H1 (cell line): ENCODE measurements at regions not wholly inside any gene's neighbourhood (a gene's known extent, or its start where the extent isn't known, plus 50 kb on each side); places are given as distances from the start of the nearest gene placed in this dataset.

Experiments used
- BRCA1 ChIP-seq: IDR thresholded peaks from 2 replicates; pipeline ENCODE4 v1.6.1; 2012; ENCODE audit warnings: low read depth, low read length, improper control_type of control experiment
- CBX8 ChIP-seq: fragments of 300-800, 300-1000 bp; sonication (generic); IDR thresholded peaks from 2 replicates; pipeline ENCODE4 v1.7.1; 2016; ENCODE audit warnings: low read depth, low read length, borderline replicate concordance
- CEBPB ChIP-seq: IDR thresholded peaks from 2 replicates; pipeline ENCODE4 v1.6.1; 2012; ENCODE audit warnings: low read depth, low read length
- CTBP2 ChIP-seq: IDR thresholded peaks from 2 replicates; pipeline ENCODE4 v1.7.0; 2011; ENCODE audit warnings: borderline replicate concordance, mild to moderate bottlenecking, moderate library complexity, mixed read lengths, low read length; ENCODE audit not compliant: insufficient read depth, insufficient read length
- KDM5A ChIP-seq: fragments of 200-600 bp; IDR thresholded peaks from 2 replicates; pipeline ENCODE4 v1.7.1; 2012; ENCODE audit warnings: mild to moderate bottlenecking, low read length, inconsistent platforms, mixed read lengths
- PHF8 ChIP-seq: fragments of 200-600 bp; sonication (generic); conservative IDR thresholded peaks from 2 replicates; pipeline ENCODE4 v1.7.1; 2012; ENCODE audit warnings: low read depth, mild to moderate bottlenecking, inconsistent platforms, low read length, moderate library complexity
- RBBP5 ChIP-seq: IDR thresholded peaks from 2 replicates; pipeline ENCODE4 v1.7.1; 2012; ENCODE audit warnings: low read depth, mild to moderate bottlenecking, inconsistent platforms, low read length, moderate library complexity, borderline replicate concordance
- SIN3A ChIP-seq, 2 experiments: IDR thresholded peaks in 1 of 2; conservative IDR thresholded peaks in 1 of 2; 2 replicates each; pipeline ENCODE4 v1.6.1; 2011 to 2012; ENCODE audit warnings: low read length in 2 of 2, improper control_type of control experiment in 1 of 2, low read depth in 1 of 2, mild to moderate bottlenecking in 1 of 2
- SP4 ChIP-seq: IDR thresholded peaks from 2 replicates; pipeline ENCODE4 v1.6.1; 2012; ENCODE audit warnings: low read length, inconsistent platforms
- TAF7 ChIP-seq: optimal IDR thresholded peaks from 2 replicates; pipeline ENCODE3; 2011; ENCODE audit warnings: low read depth, mild to moderate bottlenecking, inconsistent platforms, low read length, moderate library complexity, borderline replicate concordance
- TBP ChIP-seq: IDR thresholded peaks from 2 replicates; pipeline ENCODE4 v1.6.1; 2011; ENCODE audit warnings: low read depth, low read length, improper control_type of control experiment
- TEAD4 ChIP-seq: IDR thresholded peaks from 2 replicates; pipeline ENCODE4 v1.6.1; 2012; ENCODE audit warnings: low read depth, low read length, inconsistent platforms, mixed read lengths
- TF ChIP-seq, protein P1 (sequence below): fragments of 300-600 bp; sonication (generic); IDR thresholded peaks from 2 replicates; pipeline ENCODE4 v1.7.1; 2012; ENCODE audit warnings: low read length, moderate library complexity, mild to moderate bottlenecking, inconsistent platforms; ENCODE audit not compliant: insufficient replicate concordance

GRCh38 chr3:182198345-182198744 lies 486.6 kb downstream of the SOX2 start (continued):
- TF ChIP-seq, protein P1, sequence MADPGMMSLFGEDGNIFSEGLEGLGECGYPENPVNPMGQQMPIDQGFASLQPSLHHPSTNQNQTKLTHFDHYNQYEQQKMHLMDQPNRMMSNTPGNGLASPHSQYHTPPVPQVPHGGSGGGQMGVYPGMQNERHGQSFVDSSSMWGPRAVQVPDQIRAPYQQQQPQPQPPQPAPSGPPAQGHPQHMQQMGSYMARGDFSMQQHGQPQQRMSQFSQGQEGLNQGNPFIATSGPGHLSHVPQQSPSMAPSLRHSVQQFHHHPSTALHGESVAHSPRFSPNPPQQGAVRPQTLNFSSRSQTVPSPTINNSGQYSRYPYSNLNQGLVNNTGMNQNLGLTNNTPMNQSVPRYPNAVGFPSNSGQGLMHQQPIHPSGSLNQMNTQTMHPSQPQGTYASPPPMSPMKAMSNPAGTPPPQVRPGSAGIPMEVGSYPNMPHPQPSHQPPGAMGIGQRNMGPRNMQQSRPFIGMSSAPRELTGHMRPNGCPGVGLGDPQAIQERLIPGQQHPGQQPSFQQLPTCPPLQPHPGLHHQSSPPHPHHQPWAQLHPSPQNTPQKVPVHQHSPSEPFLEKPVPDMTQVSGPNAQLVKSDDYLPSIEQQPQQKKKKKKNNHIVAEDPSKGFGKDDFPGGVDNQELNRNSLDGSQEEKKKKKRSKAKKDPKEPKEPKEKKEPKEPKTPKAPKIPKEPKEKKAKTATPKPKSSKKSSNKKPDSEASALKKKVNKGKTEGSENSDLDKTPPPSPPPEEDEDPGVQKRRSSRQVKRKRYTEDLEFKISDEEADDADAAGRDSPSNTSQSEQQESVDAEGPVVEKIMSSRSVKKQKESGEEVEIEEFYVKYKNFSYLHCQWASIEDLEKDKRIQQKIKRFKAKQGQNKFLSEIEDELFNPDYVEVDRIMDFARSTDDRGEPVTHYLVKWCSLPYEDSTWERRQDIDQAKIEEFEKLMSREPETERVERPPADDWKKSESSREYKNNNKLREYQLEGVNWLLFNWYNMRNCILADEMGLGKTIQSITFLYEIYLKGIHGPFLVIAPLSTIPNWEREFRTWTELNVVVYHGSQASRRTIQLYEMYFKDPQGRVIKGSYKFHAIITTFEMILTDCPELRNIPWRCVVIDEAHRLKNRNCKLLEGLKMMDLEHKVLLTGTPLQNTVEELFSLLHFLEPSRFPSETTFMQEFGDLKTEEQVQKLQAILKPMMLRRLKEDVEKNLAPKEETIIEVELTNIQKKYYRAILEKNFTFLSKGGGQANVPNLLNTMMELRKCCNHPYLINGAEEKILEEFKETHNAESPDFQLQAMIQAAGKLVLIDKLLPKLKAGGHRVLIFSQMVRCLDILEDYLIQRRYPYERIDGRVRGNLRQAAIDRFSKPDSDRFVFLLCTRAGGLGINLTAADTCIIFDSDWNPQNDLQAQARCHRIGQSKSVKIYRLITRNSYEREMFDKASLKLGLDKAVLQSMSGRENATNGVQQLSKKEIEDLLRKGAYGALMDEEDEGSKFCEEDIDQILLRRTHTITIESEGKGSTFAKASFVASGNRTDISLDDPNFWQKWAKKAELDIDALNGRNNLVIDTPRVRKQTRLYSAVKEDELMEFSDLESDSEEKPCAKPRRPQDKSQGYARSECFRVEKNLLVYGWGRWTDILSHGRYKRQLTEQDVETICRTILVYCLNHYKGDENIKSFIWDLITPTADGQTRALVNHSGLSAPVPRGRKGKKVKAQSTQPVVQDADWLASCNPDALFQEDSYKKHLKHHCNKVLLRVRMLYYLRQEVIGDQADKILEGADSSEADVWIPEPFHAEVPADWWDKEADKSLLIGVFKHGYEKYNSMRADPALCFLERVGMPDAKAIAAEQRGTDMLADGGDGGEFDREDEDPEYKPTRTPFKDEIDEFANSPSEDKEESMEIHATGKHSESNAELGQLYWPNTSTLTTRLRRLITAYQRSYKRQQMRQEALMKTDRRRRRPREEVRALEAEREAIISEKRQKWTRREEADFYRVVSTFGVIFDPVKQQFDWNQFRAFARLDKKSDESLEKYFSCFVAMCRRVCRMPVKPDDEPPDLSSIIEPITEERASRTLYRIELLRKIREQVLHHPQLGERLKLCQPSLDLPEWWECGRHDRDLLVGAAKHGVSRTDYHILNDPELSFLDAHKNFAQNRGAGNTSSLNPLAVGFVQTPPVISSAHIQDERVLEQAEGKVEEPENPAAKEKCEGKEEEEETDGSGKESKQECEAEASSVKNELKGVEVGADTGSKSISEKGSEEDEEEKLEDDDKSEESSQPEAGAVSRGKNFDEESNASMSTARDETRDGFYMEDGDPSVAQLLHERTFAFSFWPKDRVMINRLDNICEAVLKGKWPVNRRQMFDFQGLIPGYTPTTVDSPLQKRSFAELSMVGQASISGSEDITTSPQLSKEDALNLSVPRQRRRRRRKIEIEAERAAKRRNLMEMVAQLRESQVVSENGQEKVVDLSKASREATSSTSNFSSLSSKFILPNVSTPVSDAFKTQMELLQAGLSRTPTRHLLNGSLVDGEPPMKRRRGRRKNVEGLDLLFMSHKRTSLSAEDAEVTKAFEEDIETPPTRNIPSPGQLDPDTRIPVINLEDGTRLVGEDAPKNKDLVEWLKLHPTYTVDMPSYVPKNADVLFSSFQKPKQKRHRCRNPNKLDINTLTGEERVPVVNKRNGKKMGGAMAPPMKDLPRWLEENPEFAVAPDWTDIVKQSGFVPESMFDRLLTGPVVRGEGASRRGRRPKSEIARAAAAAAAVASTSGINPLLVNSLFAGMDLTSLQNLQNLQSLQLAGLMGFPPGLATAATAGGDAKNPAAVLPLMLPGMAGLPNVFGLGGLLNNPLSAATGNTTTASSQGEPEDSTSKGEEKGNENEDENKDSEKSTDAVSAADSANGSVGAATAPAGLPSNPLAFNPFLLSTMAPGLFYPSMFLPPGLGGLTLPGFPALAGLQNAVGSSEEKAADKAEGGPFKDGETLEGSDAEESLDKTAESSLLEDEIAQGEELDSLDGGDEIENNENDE: no peak
- TF ChIP-seq CBX8 (no peak), PHF8 (no peak), CEBPB (no peak), SP4 (no peak), CTBP2 (no peak), RBBP5 (no peak), TEAD4 (no peak), TBP (no peak), BRCA1 (no peak), KDM5A (no peak), SIN3A (conservative IDR thresholded peaks at IDR 0.05 in 1 of 2, IDR thresholded peaks at IDR 0.05 in 1 of 2; ENCODE audit: low read depth in 1 of 2, low read length in 2 of 2) (no peak), TAF7 (no peak)
